ENCODE measurements at regions not wholly inside any gene's neighbourhood (a gene's known extent, or its start where the extent isn't known, plus 50 kb on each side); places are given as distances from the start of the nearest gene placed in this dataset.

DNA sequence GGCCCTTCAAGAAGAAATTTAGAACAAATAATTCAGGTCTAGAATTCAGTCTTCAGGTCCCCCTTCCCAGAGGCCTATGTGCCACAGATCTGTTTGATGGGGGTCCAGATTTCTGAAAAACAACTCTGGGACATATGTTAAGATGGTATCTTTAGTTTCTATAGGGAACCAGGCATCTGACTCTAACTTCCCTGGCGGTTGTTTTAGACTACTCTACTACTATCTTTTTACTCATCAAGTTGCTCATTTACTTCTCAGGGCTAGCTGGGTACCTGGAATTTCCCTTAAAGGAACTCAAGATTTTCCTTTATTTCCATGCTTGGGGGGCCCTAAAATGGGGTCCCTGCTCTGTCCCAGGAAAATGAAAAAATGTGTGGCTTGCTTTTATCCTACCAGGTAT, 114.7 kb upstream of the RAB6C start:
- POLR2A ChIA-PET: no interaction called here
- intact Hi-C loops (cut with micrococcal nuclease; ENCODE audit: unreplicated experiment): no loop called here
- Mint-ChIP-seq H3K4me1 (ENCODE audit: low read depth, unreplicated experiment) (no peaks in the 10 kb centered on the region), H3K36me3 (ENCODE audit: insufficient read depth, unreplicated experiment) (no peaks in the 10 kb centered on the region), H3K4me3 (ENCODE audit: unreplicated experiment) (no peak overlapping the region), H3K9me3 (ENCODE audit: unreplicated experiment) (no peaks in the 10 kb centered on the region), H3K27ac (ENCODE audit: unreplicated experiment) (no peak overlapping the region), H3K27me3 (ENCODE audit: insufficient read depth, unreplicated experiment) (no peaks in the 10 kb centered on the region)
- CTCF ChIA-PET: no interaction called here
- Histone ChIP-seq H3K36me3 (ENCODE audit: control insufficient read depth, insufficient read depth, low read length) (no peaks in the 10 kb centered on the region), H3K27me3 (replicated peaks; ENCODE audit: control insufficient read depth, insufficient read depth, low read length) (no peaks in the 10 kb centered on the region), H3K9me3 (no peaks in the 10 kb centered on the region), H3K4me3 (ENCODE audit: low read depth, low read length) (no peak overlapping the region), H3K4me1 (no peaks in the 10 kb centered on the region)
- BruUV-seq (replicated peaks): no TSS peak
- DNase-seq: no peak
- TF ChIP-seq, protein P1, sequence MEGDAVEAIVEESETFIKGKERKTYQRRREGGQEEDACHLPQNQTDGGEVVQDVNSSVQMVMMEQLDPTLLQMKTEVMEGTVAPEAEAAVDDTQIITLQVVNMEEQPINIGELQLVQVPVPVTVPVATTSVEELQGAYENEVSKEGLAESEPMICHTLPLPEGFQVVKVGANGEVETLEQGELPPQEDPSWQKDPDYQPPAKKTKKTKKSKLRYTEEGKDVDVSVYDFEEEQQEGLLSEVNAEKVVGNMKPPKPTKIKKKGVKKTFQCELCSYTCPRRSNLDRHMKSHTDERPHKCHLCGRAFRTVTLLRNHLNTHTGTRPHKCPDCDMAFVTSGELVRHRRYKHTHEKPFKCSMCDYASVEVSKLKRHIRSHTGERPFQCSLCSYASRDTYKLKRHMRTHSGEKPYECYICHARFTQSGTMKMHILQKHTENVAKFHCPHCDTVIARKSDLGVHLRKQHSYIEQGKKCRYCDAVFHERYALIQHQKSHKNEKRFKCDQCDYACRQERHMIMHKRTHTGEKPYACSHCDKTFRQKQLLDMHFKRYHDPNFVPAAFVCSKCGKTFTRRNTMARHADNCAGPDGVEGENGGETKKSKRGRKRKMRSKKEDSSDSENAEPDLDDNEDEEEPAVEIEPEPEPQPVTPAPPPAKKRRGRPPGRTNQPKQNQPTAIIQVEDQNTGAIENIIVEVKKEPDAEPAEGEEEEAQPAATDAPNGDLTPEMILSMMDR (IDR thresholded peaks at IDR 0.05; ENCODE audit: insufficient read depth in 1 of 2, low read depth in 1 of 2, low read length in 1 of 2, severe bottlenecking in 1 of 2, unreplicated experiment in 1 of 2): no peak

DNA sequence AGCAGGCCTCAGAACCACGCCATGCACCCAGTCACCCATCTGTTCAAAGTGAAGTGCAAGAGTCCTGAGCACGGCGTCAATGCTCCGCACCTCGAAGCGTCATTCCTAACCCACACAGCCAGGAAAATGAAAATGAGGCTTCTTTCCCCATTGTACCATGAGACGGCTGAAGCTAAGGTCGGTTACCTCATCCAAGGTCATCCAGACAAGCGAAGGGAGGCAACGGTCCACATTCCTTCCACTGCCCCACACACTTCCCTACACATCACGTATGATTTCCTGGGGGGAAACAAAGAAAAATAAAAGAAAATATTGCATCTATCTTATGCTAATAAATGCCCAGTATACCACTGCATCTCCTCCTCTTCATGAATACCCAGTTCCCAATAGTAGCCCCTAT, 113.5 kb upstream of the RAB6C start:
- Histone ChIP-seq H3K4me3 (ENCODE audit: low read depth, low read length) (no peak overlapping the region), H3K4me1 (no peaks in the 10 kb centered on the region), H3K27me3 (replicated peaks; ENCODE audit: control insufficient read depth, insufficient read depth, low read length) (no peaks in the 10 kb centered on the region), H3K36me3 (ENCODE audit: control insufficient read depth, insufficient read depth, low read length) (no peaks in the 10 kb centered on the region), H3K9me3 (no peaks in the 10 kb centered on the region)
- Mint-ChIP-seq H3K36me3 (ENCODE audit: insufficient read depth, unreplicated experiment) (no peaks in the 10 kb centered on the region), H3K27me3 (ENCODE audit: insufficient read depth, unreplicated experiment) (no peaks in the 10 kb centered on the region), H3K9me3 (ENCODE audit: unreplicated experiment) (no peaks in the 10 kb centered on the region), H3K4me3 (ENCODE audit: unreplicated experiment) (no peak overlapping the region), H3K4me1 (ENCODE audit: low read depth, unreplicated experiment) (no peaks in the 10 kb centered on the region), H3K27ac (ENCODE audit: unreplicated experiment) (no peak overlapping the region)
- ChIA-PET POLR2A (no interaction called here), CTCF (no interaction called here)
- intact Hi-C loops (cut with micrococcal nuclease; ENCODE audit: unreplicated experiment): no loop called here
- TF ChIP-seq, protein P1 (IDR thresholded peaks at IDR 0.05; ENCODE audit: insufficient read depth in 1 of 2, low read depth in 1 of 2, low read length in 1 of 2, severe bottlenecking in 1 of 2, unreplicated experiment in 1 of 2): no peak
- no peak for DNase-seq
- BruUV-seq (replicated peaks): no TSS peak

DNA sequence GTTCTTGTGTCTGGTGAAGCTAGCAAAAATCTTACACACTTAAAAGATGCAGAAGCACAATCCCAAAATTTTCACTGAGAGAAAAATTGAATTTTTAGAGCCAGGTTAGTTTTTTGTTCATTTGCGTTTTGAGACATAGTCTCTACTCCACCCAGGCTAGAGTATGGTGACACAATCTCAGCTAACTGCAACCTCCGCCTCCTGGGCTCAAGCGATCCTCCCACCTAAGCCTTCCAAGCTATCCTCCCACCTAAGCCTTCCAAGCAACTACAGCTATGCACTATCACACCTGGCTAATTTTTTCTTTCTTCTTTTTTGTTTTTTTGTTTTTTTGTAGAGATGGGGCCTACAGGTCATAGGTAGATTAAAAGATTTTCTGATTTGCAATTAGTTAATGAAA, 113.1 kb upstream of the RAB6C start:
- H3K4me3 Mint-ChIP-seq (ENCODE audit: unreplicated experiment): no peak overlapping the region
- no peak overlapping the region for H3K4me3 ChIP-seq (ENCODE audit: low read depth, low read length)
- H3K9me3 ChIP-seq: no peaks in the 10 kb centered on the region
- DNase-seq: no peak
- no peaks in the 10 kb centered on the region for H3K4me1 Mint-ChIP-seq (ENCODE audit: low read depth, unreplicated experiment)
- no peaks in the 10 kb centered on the region for H3K4me1 ChIP-seq
- ChIA-PET CTCF (no interaction called here), POLR2A (no interaction called here)
- no peak overlapping the region for H3K27ac Mint-ChIP-seq (ENCODE audit: unreplicated experiment)
- no peaks in the 10 kb centered on the region for H3K27me3 Mint-ChIP-seq (ENCODE audit: insufficient read depth, unreplicated experiment)
- BruUV-seq (replicated peaks): no TSS peak
- no peaks in the 10 kb centered on the region for H3K36me3 ChIP-seq (ENCODE audit: control insufficient read depth, insufficient read depth, low read length)
- no peaks in the 10 kb centered on the region for H3K9me3 Mint-ChIP-seq (ENCODE audit: unreplicated experiment)
- intact Hi-C loops (cut with micrococcal nuclease; ENCODE audit: unreplicated experiment): no loop called here
- H3K36me3 Mint-ChIP-seq (ENCODE audit: insufficient read depth, unreplicated experiment): no peaks in the 10 kb centered on the region
- no peaks in the 10 kb centered on the region for H3K27me3 ChIP-seq (replicated peaks; ENCODE audit: control insufficient read depth, insufficient read depth, low read length)
- TF ChIP-seq, protein P1 (IDR thresholded peaks at IDR 0.05; ENCODE audit: insufficient read depth in 1 of 2, low read depth in 1 of 2, low read length in 1 of 2, severe bottlenecking in 1 of 2, unreplicated experiment in 1 of 2): no peak

Measured in Caco-2 (cell line).